K562 (cell line): ENCODE measurements at regions not wholly inside any gene's neighbourhood (a gene's known extent, or its start where the extent isn't known, plus 50 kb on each side); places are given as distances from the start of the nearest gene placed in this dataset.

Experiments used
- CTCF ChIP-seq, 3 experiments: IDR thresholded peaks in 2 of 3; conservative IDR thresholded peaks in 1 of 3; 2 replicates each; pipeline ENCODE4 v1.5.1; 2011 to 2012; ENCODE audit warnings: low read length in 3 of 3, mild to moderate bottlenecking in 3 of 3, control low read depth in 2 of 3, improper control_type of control experiment in 1 of 3, inconsistent platforms in 1 of 3, low read depth in 1 of 3, mixed read lengths in 1 of 3, moderate library complexity in 1 of 3; ENCODE audit not compliant: insufficient read depth in 2 of 3
- EP300 ChIP-seq: IDR thresholded peaks from 2 replicates; pipeline ENCODE4 v1.6.1; 2012; ENCODE audit warnings: low read length, improper control_type of control experiment
- HDAC6 ChIP-seq: IDR thresholded peaks from 2 replicates; pipeline ENCODE4 v1.6.1; 2012; ENCODE audit warnings: low read depth, mild to moderate bottlenecking, control low read depth, inconsistent platforms, low read length, moderate library complexity
- HNRNPLL ChIP-seq: fragments of 200-400 bp; formaldehyde crosslinking; IDR thresholded peaks from 2 replicates; pipeline ENCODE4 v1.6.1; 2017; ENCODE audit warnings: low read length, low read depth, mild to moderate bottlenecking; ENCODE audit not compliant: poor library complexity, severe bottlenecking
- HOXB6 ChIP-seq: fragments of 250-450 bp; sonication (Bioruptor Pico); IDR thresholded peaks from 2 replicates; pipeline ENCODE4 v1.5.1; 2022; ENCODE audit warnings: mild to moderate bottlenecking, borderline replicate concordance
- KDM1A ChIP-seq, 2 experiments: fragments of 450-650 bp; IDR thresholded peaks; 2 replicates each; pipeline ENCODE4 v1.6.1; 2016; ENCODE audit warnings: mild to moderate bottlenecking in 2 of 2
- MAFG ChIP-seq: fragments of 450-650 bp; conservative IDR thresholded peaks from 2 replicates; pipeline ENCODE4 v1.6.1; 2016; ENCODE audit warnings: missing genetic modification characterization, missing compliant biosample characterization
- RAD51 ChIP-seq: fragments of 450-650 bp; IDR thresholded peaks from 2 replicates; pipeline ENCODE4 v1.7.1; 2016; ENCODE audit warnings: low read depth, mild to moderate bottlenecking, borderline replicate concordance
- RBBP5 ChIP-seq: fragments of 200-600 bp; sonication (generic); IDR thresholded peaks from 2 replicates; pipeline ENCODE4 v1.6.1; 2012; ENCODE audit warnings: borderline replicate concordance, mild to moderate bottlenecking, low read length, control low read depth, inconsistent platforms; ENCODE audit not compliant: insufficient read depth, poor library complexity, severe bottlenecking
- SIN3A ChIP-seq, 2 experiments: fragments of 150-350 bp in 1 of 2; IDR thresholded peaks; 2 replicates each; pipeline ENCODE4 v1.6.1; 2011 to 2016; ENCODE audit warnings: borderline replicate concordance in 2 of 2, low read depth in 2 of 2, low read length in 2 of 2, mild to moderate bottlenecking in 2 of 2, moderate library complexity in 2 of 2; ENCODE audit not compliant: control insufficient read depth in 1 of 2
- ZNF232 ChIP-seq: sonication (generic); formaldehyde crosslinking; IDR thresholded peaks from 2 replicates; pipeline ENCODE4 v1.8.0; 2022; ENCODE audit warnings: mild to moderate bottlenecking, missing genetic modification reagents
- ZNF354B ChIP-seq: fragments of 250-450 bp; sonication (Bioruptor Pico); IDR thresholded peaks from 2 replicates; pipeline ENCODE4 v1.4.0; 2020

- TF ChIP-seq MAFG (tag) (no peak), EP300 (no peak), RAD51 (no peak), ZNF354B (CRISPR knock-in tag) (no peak), CTCF (IDR thresholded peaks at IDR 0.05 in 2 of 3, conservative IDR thresholded peaks at IDR 0.05 in 1 of 3; ENCODE audit: insufficient read depth in 2 of 3, low read depth in 1 of 3, low read length in 3 of 3) (no peak), HDAC6 (no peak), HNRNPLL (no peak), KDM1A (IDR thresholded peaks at IDR 0.05) (no peak), RBBP5 (no peak), ZNF232 (no peak), HOXB6 (no peak), SIN3A (IDR thresholded peaks at IDR 0.05; ENCODE audit: borderline replicate concordance in 2 of 2, control insufficient read depth in 1 of 2, low read depth in 2 of 2, low read length in 2 of 2) (no peak)
Measured at GRCh38 chr5:107739661-107740060, 68.9 kb upstream of the EFNA5 start.
